ENCODE measurements at regions not wholly inside any gene's neighbourhood (a gene's known extent, or its start where the extent isn't known, plus 50 kb on each side); places are given as distances from the start of the nearest gene placed in this dataset.

DNA sequence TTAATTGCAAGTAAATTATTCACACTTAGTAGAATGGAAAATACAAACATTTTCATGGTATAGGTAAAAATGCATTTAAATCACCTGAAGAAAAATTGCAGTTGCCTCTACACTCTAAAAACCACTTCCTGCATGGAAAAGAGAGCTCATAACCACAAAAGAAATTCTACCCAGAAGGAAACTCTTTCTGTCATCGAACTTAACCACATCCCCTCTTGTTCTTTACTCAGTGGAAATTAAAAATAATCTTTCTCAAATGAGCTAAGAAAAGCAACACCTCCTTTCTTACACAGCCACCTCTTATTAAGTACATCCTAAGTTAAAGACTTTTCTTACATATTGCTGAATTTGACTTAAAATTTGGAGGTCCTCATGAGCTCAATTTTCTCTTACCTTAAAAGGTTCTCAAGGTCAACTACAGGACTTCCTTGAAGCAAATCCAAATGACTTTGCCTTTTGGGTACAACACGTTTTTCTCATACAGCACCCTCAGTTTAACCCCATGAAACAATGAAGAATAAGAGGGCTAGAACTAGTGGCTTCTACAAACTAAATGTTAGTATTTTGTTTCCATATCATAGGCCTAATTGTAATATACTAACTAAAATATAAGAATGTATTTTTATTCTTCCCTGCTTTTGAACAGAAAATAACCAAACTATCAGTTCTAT lies 109.1 kb upstream of the CRIM1 start (continued):
- TF ChIP-seq, protein P1, sequence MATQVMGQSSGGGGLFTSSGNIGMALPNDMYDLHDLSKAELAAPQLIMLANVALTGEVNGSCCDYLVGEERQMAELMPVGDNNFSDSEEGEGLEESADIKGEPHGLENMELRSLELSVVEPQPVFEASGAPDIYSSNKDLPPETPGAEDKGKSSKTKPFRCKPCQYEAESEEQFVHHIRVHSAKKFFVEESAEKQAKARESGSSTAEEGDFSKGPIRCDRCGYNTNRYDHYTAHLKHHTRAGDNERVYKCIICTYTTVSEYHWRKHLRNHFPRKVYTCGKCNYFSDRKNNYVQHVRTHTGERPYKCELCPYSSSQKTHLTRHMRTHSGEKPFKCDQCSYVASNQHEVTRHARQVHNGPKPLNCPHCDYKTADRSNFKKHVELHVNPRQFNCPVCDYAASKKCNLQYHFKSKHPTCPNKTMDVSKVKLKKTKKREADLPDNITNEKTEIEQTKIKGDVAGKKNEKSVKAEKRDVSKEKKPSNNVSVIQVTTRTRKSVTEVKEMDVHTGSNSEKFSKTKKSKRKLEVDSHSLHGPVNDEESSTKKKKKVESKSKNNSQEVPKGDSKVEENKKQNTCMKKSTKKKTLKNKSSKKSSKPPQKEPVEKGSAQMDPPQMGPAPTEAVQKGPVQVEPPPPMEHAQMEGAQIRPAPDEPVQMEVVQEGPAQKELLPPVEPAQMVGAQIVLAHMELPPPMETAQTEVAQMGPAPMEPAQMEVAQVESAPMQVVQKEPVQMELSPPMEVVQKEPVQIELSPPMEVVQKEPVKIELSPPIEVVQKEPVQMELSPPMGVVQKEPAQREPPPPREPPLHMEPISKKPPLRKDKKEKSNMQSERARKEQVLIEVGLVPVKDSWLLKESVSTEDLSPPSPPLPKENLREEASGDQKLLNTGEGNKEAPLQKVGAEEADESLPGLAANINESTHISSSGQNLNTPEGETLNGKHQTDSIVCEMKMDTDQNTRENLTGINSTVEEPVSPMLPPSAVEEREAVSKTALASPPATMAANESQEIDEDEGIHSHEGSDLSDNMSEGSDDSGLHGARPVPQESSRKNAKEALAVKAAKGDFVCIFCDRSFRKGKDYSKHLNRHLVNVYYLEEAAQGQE (IDR thresholded peaks at IDR 0.05; ENCODE audit: low read depth, low read length): no peak
- no peak for TF ChIP-seq HDAC2 (IDR thresholded peaks at IDR 0.05)
- no peak for TF ChIP-seq SUZ12 (IDR thresholded peaks at IDR 0.05; ENCODE audit: unreplicated experiment)
- TF ChIP-seq TARDBP (IDR thresholded peaks at IDR 0.05; ENCODE audit: borderline replicate concordance): no peak
- TF ChIP-seq RCOR1 (conservative IDR thresholded peaks at IDR 0.05; ENCODE audit: low read depth, low read length): no peak
- TF ChIP-seq EZH2 (IDR thresholded peaks at IDR 0.05; ENCODE audit: borderline replicate concordance, control insufficient read depth, low read depth, low read length): no peak
- peak; percentile 90 for TF ChIP-seq MEF2A (IDR thresholded peaks at IDR 0.05; ENCODE audit: insufficient read depth, low read depth, low read length)
- TF ChIP-seq, protein P2, sequence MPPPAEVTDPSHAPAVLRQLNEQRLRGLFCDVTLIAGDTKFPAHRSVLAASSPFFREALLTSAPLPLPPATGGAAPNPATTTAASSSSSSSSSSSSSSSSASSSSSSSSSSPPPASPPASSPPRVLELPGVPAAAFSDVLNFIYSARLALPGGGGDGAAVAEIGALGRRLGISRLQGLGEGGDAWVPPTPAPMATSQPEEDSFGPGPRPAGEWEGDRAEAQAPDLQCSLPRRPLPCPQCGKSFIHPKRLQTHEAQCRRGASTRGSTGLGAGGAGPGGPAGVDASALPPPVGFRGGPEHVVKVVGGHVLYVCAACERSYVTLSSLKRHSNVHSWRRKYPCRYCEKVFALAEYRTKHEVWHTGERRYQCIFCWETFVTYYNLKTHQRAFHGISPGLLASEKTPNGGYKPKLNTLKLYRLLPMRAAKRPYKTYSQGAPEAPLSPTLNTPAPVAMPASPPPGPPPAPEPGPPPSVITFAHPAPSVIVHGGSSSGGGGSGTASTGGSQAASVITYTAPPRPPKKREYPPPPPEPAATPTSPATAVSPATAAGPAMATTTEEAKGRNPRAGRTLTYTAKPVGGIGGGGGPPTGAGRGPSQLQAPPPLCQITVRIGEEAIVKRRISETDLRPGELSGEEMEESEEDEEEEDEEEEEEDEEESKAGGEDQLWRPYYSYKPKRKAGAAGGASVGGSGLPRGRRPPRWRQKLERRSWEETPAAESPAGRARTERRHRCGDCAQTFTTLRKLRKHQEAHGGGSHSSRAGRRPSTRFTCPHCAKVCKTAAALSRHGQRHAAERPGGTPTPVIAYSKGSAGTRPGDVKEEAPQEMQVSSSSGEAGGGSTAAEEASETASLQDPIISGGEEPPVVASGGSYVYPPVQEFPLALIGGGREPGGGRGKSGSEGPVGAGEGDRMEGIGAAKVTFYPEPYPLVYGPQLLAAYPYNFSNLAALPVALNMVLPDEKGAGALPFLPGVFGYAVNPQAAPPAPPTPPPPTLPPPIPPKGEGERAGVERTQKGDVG (CRISPR knock-in tag; IDR thresholded peaks at IDR 0.05): no peak
- no peak for TF ChIP-seq NFYB (IDR thresholded peaks at IDR 0.05; ENCODE audit: insufficient read depth, low read depth, low read length)
- no peak for TF ChIP-seq RAD51 (IDR thresholded peaks at IDR 0.05)
- TF ChIP-seq BCL11A (IDR thresholded peaks at IDR 0.05; ENCODE audit: low read depth, low read length): peak; percentile 77; the same call in 1 of the 2 replicates
- TF ChIP-seq, protein P3, sequence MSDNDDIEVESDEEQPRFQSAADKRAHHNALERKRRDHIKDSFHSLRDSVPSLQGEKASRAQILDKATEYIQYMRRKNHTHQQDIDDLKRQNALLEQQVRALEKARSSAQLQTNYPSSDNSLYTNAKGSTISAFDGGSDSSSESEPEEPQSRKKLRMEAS (IDR thresholded peaks at IDR 0.05; ENCODE audit: low read depth, low read length): no peak
- no peak for TF ChIP-seq NFXL1 (IDR thresholded peaks at IDR 0.05; ENCODE audit: borderline replicate concordance)
- TF ChIP-seq ZSCAN29 (IDR thresholded peaks at IDR 0.05): no peak
- no peak for TF ChIP-seq ZNF274 (IDR thresholded peaks at IDR 0.05; ENCODE audit: insufficient read depth, insufficient read length)
- TF ChIP-seq ZNF622 (IDR thresholded peaks at IDR 0.05): no peak
- TF ChIP-seq SMAD1 (IDR thresholded peaks at IDR 0.05; ENCODE audit: low read depth, partially characterized antibody): no peak
- TF ChIP-seq CREB1 (IDR thresholded peaks at IDR 0.05; ENCODE audit: low read depth): peak; percentile 49; the same call in 1 of the 2 replicates
- TF ChIP-seq ZNF24 (IDR thresholded peaks at IDR 0.05): no peak
- TF ChIP-seq, protein P4, sequence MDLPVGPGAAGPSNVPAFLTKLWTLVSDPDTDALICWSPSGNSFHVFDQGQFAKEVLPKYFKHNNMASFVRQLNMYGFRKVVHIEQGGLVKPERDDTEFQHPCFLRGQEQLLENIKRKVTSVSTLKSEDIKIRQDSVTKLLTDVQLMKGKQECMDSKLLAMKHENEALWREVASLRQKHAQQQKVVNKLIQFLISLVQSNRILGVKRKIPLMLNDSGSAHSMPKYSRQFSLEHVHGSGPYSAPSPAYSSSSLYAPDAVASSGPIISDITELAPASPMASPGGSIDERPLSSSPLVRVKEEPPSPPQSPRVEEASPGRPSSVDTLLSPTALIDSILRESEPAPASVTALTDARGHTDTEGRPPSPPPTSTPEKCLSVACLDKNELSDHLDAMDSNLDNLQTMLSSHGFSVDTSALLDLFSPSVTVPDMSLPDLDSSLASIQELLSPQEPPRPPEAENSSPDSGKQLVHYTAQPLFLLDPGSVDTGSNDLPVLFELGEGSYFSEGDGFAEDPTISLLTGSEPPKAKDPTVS (IDR thresholded peaks at IDR 0.05; ENCODE audit: low read depth, low read length): no peak

Measured in GM12878 (cell line).